ENCODE measurements at regions not wholly inside any gene's neighbourhood (a gene's known extent, or its start where the extent isn't known, plus 50 kb on each side); places are given as distances from the start of the nearest gene placed in this dataset.

DNA sequence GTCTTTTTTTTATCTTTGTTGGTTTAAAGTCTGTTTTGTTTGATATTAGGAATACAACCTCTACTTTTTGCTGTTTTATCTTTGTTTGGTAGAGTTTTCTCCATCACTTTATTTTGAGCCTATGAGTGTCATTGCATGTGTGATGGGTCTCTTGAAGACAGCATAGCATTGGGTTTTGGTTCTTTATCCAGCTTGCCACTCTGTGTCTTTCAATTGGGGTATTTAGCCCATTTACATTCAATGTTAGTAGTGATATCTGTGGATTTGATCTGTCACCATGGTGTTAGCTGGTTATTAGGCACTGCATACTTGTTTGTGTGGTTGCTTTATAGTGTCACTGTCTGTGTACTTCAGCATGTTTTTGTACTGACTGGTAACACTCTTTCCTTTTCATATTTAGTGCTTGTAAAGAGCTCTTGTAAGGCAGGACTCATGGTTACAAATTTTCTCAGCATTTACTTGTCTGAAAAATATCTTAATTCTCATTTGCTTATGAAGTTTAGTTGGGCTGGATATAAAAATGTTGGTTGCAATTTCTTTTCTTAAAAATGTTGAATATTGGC lies 845.5 kb downstream of the TLE4 start:
- no peak for DNase-seq

DNA sequence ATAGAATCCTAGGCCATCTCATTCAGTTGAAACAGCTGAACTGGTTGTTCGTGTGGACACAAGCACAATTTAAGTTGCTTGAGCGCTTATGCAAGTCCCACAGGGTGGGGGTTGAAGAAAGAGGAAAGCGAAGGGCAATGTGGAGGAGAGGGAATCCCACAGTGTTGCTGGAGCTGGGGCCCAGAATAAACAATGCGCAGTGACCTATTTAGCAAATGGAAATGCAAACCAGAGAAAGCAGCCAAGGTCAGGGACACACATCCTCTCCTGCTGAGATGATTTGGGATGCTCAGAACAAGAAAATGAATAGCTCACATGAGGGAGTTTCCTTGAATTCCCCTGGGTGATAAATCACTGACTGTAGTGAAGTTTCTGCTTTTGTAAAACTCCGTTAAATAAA lies 838.3 kb downstream of the TLE4 start:
- DNase-seq = peak in 1 of 2 experiments; percentile 5

DNA sequence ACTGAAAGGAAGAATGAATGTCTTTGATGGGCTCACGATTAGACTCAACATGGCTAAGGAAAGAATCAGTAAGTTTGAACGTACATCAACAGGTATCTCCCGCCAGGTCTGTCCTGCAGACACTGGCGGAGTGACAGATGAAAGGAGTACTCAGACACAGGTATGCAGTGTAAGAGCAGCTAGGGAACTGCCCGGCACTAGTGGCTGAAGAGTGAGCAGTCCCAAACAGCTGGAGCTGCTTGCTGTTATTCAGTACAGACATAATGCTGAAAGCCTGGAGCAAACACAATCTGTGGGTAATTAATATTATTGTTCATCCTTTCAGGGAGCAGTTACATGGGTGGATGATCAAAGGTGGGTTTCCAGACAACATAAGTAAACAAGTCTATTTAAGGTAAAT lies 835.5 kb downstream of the TLE4 start:
- DNase-seq = no peak

DNA sequence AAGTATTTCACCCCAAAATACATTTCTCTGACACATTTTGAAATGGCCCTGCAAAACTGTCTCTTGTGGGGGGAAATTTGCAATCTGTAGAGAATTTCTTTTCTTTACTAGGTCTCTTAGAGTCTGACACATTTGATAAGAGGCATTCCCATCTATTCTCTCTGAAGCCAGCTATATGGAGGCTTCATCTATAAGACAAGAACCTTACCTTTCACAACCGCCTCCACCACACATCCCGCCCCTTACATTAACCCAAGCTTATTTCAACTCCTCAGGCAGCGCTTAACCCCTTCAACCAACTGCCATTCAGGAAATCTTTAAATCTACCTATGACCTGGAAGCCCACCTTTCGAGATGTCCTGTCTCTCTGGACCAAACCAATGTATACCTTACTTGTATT lies 829.5 kb downstream of the TLE4 start:
- no peak for DNase-seq

DNA sequence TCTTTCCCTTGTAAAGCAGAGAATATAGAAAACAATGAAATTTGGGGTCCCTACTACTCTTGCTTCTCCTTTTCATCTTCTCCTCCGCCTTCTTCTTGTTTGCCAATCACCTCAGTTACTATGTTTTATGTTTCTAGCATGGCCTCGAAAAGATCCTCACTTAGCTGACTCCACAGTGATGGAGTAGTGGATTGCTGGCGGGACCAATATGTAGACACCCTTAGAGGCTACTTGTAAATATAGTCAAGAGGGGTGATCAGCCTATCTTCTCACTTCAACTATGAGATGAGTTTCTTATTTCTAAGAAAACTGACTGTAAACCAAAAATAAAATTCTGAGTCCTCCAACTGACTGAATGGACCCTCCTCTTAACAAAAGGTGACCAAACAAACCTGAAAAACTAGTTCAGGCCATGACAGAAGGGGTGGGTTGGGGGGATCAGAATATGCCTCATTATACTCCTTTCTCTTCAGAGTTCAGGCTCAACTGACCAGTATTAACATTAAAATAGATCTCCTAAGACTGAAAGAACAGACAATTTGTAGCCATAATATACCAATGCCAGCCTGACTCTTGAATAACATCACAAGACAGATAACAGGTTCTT lies 829.0 kb downstream of the TLE4 start:
- DNase-seq = no peak

DNA sequence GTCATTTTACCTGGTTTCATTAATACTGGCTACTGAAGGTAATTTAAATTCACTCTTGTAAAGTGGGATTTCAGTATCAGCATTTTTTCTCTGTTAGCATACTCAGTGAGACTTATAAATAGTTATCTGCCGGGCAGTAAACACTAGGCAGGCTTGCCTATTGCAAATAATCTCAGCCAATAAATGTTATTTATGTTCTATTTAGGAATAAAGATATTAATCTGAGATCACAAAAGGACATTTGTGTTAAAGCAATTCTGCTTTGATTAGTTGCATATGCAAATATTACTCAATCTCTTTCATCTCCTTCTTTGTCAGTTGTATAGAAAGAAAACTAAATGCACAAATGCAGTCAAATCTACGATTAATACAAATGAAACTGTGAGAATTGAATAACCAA lies 827.8 kb downstream of the TLE4 start:
- DNase-seq = no peak

DNA sequence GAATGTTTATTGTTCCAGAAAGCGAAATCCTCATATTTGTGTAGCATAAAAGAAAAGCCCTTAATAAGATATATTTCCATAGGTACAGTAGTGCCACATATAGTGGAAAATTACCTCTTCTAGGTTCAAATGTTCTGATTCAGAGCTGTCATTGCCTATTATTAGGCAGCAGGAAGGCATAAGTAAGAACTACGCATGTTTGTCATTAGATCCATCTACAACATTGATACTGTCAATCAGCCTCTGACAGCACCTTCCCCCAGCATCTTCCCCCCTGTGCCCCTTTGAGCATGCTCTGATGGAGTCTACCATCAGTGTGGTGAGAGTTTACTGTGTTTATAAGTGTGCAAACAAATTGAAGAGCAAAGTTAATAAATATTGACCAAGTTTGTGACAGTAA lies 816.1 kb downstream of the TLE4 start:
- no peak for DNase-seq

DNA sequence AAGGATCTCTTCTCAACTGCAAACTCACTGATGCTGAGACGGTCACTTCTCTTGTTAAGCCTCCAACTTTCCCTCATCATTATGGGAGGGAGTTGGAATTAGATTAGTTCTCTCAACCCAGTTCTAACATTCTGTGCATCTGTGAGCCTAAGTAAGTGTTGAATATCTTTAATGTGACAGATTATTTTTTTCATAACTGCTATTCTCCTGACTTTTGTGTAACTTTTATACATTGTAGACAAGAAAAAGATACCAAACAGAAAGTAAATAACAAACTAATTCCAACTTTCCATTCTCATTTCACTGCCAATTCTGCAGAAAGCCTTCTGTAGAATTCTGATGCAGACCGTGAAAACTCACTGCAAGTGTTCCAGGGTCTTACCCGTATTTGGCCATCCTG lies 813.5 kb downstream of the TLE4 start:
- DNase-seq = no peak

DNA sequence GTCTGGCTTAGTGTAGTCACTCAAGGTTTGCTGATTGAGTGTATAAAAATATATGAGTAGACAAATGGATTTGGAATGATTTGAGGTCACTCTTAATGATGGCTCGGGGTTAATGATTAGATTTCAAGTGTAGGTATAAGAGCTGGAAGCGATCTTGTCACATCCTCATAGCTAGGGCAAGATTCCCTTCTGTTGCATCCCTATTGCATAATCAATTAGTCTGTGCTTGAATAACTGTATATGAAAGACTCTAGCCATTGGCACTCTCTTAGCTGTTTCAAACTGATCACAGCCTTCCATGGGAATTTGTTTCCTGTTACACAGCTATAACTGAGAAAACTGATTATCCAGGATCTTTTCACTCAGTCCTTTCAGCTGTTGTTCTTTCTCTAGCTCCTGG lies 811.6 kb downstream of the TLE4 start:
- no peak for DNase-seq

DNA sequence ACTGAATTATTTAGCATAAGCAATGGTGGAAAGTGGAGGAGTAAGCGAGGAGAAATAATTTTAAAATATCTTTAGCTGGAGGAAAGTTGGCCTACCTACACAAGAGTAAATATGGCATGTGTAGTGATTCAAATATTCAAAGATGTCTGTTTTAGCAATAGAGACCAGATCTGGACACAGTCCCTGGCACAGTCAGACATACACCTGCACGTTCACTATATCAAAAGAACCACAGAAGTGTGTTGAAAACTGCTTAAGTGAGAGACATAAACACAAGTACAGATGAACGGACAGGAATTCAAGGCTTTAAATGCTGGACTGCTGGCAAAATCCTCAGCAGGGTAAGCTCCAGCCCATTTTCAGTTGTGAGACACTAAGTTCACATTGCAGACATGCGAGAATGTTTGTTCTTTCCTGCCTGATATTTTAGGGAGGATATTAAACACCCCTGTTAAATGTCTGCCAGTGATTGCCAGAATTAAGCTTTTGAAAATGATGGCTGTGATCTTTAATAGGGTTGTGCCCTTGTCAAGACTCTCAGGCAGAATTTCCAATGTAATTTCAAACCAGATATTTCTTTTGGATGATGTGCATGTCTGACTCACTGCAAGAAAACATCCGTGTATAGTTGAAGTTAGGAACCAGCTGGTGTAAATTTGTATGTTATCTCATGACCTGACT lies 810.6 kb downstream of the TLE4 start:
- no peak for DNase-seq

DNA sequence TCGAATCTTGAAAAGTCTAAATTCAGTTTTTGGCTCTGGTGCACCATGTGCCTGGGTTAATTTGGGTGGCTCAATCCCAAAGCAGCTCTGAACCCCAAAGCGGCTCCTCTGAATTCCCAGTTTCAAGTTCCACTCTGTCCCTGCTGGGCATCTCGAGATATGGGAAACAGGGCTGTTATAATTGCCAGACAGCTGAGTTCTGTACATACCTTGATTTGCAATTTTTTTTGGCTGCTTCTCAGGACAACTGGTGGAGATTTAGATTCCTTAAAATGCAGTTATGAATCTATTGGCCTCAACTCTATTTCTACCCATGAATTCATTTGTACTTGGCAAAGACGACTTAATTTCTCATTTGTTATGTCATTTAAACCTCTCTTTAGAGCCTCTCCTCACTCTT lies 808.5 kb downstream of the TLE4 start:
- no peak for DNase-seq

DNA sequence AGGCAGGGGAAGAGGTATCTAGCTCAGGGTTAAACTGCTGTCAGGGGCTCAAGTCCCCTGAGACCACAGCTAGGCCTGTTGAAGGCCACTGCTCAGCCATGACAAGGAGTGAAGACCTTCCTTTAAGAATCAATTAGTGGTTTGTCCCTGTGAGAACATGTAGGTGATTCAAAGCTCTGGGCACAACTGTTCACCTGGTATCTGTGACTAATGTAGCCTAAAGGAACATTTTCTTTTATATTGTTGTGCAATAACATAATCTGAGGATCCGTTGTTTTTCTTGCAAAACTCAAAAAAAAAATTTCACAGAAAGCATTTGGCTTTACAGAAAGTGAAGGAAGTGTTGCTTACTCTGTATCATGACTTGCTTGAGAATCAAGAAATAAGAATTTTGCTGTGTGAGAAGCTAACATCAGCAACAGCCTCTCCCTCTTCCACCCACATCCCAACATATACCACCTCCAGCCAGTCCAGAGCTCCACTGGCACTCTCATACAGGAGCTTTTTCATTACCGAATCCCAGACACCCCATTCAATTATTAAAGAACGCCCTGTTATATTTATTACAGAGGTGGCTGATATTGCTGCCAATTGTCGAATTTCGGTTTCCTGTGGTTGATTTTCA lies 807.0 kb downstream of the TLE4 start:
- no peak for DNase-seq

DNA sequence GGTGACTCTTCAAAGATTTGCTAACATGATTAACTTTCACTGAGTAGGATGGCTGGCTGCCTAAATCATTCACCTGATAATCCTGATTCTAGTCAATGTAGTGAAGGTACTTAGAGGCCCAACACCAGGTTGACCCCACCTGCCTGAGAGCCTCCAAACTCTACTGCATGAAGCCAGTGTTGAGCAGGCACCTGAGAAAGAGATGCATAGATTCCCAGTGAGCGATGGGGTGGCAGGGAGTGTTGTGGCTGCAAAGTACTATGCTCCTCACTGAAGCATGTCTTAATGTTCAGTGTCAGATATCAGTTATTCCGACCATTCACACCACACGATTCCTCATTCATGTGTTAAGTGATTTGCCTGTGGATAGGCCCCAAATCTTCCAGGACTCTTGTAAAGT lies 804.4 kb downstream of the TLE4 start:
- DNase-seq = no peak

DNA sequence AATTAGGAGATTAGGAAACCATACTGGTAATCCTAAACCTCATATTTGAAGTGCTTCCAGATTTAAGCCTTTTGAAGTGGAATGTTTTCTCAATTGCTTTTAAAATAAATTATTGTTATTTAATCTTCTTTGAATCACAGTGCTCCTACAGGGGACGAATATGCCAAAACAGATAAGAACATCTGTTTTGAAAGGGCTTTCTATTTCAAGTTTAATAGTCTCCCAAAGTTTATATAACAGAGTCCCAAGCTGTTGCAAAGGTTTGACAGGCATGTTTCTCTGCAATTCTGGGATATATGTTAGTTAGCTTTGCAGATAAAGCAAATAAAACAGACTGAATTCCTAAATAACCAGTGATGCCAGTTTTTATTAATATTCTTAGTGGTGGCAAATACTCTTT lies 803.7 kb downstream of the TLE4 start:
- no peak for DNase-seq

DNA sequence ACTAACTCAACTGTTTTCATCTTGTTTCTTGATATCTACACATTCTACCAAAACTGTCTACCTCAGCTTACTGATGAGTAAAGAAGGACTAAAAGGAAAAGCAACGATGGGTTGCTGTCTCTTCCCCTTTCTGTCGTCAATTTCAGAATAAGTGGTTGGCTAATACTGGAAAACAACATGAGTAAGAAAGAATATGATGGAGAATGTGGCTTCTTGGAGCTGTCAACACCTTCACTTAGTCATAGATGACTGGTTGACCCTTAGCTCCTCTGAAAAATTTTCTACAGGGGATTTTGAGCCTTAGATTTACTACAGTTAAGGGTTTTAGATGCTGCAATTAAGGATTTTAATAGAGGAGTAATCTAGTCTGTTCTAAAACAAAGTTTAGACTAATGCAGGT lies 797.9 kb downstream of the TLE4 start:
- DNase-seq = no peak

DNA sequence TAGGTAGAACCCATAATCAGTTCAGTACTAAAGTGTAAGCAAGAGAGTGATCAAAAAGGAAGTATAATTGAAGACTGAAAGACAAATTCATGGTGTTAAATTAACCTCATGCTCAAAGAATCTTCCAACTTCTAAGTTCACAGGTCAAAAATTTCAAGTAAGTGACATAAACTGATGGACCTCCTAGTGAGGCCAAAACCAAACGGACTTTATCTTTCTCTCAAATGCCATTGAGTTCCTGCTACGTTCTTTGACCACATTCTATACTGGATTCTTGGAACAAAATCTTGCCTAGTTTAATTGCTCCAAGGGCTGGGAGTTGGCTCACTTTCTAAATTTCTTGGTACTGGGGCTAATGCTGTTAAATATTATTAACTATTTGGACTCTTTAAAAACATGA lies 794.9 kb downstream of the TLE4 start:
- DNase-seq = no peak

DNA sequence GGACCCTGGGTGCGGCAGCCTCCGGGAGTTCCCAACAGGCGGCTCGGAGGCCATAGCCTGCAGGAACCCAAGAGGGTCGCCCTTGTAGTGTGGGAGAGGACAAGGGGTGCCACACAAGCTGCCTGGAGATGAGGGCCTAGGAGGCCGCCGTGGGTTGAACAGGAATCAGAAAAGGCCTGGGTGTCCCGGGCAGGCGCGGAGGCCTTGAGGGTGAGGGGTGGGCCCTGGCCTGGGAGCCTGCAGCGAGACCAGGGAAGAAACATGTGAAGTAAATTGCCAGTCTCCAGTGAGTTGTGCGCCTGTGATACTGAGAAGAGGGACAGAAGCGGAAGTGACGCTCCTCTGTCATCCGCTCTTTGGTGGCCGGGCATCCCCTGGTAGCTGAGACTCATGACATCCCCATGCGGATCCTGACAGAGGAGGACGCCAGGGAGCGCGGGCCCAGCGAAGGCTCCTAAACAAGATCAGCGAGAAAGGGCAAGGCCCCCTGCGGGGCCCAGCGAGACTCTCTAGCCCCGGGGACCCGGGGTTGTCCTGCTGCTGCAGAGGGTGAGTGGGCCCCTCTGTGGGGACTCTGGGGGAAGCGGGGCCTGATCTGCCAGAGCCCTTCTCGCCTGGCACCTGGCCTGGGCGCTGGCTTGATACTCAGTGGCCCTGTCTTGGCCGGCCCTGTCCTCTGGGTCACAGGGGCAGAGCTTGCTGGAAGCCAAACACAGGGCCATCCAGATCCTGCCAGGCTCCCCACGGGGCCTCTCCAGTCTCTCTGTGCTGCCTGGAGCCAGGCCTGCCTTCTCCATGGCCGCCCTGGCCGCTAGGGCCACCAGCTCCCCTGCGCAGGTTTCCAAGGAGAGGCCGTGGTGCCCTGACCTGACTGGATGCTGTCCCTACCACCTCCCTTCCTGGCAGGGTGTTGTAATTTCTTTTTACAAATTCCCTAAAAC lies 788.4 kb downstream of the TLE4 start:
- no peak for DNase-seq

DNA sequence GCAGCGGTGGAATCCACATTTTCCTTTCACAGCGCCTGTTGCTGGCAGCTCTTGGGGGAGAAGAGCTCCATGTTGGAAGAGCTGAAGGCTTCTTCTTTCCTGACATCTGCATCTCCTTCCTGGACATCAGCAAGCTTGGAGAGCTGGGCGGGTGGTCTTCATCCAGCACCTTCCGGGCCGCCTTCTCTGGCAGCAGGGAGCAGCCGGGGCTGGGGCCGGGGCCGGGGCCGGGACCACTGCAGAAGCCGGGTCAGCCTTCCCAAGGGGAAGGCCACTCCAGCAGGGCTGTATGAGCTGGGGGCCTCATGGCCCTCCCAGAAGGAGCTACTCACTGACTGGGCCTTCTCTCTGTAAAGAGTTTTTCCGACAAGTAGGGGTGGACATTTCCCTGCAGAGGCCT lies 787.5 kb downstream of the TLE4 start:
- DNase-seq = no peak

DNA sequence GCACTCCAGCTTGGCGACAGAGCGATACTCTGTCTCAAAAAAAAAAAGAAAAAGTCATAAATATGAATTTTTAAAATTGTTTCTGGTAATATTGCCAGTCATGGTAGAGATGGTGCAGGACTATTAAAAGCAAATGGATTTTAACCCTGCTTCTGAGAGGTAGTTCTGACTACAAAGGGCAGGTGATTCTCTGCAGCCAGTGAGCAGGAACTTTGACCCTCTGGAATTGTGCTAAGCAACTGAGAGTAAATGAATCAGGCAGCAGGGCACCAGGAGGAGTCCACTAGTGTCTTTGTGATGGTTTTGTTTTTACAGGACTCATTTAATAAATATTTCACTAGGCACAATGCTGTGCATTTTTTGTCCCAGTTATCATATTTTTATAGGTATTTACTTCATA lies 781.2 kb downstream of the TLE4 start:
- no peak for DNase-seq

DNA sequence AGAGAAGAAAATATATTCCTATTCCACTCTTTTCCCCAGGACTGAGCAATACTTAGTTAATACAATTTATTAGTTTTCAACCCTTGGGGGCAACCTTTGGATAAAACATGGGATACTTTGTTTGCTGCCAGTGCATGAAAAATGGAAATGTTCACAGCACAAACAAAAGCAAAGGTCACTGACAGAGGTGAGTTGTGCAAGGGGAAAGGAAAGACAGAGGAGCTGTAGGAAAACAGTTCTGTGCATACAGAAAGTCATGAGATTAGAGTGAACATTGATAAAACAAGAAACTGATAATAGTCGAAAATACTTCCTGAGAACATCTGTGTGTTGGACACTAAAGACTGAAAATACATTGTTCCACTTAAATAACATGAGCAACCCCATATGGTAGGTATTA lies 779.8 kb downstream of the TLE4 start:
- no peak for DNase-seq

DNA sequence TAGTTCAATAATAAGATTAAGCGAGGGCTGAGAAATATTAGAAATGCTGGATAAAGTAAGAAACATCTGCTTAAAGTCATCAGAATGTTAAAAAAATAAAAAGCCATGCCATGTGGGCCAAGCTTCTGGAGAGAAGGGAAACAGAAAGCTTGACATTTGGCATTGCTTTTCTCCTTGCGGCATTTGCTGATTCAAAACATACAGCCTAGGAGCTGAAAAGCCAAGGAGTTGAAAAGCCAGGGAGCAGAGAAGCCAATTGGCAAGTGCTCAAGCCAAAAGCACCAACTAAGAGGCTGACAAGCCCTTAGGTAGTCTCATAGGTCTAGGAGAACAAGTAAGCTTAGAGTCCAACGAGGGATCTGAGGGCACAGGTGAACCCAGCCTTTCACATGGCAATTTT lies 754.3 kb downstream of the TLE4 start:
- DNase-seq = peak in 1 of 2 experiments; percentile 58

DNA sequence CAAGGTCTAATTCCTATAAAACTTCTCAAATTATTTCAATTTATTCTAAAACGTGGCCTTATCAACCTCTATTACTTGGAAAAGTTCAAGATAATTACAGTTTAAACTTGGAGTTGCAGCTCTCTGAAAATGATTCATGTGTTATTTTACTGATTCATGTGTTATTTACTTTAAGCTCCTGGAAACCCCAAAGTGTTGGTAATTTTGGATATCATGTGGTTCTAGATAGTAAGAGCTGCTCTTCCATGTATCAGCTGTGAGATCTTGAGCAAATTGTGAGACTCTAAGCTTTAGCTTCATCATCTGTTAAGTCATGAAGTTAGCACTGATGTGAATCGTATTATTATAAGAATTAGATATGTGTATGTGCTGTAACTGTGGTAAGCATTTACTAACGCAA lies 749.2 kb downstream of the TLE4 start:
- DNase-seq = no peak

DNA sequence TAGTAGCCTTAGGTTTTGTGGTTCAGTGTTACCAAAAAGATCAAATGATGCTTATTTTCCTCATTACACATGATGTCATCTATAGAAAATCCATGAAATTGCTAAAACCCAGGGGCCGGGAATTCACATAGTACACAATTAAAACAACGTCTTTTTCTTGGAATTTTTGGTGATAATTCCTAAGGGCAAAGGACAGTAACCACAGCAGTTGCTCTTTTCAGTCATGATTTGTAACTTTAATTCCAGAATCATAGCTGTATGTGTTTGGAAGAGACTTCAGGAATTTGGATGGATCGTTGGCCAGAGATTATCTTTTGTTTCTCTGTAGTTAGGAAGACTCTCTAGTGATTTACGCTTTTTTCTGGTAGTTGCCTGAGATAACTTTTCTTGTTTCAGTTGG lies 748.7 kb downstream of the TLE4 start:
- DNase-seq = no peak

Data from NCI-H446 (cell line).